ENCODE measurements at regions not wholly inside any gene's neighbourhood (a gene's known extent, or its start where the extent isn't known, plus 50 kb on each side); places are given as distances from the start of the nearest gene placed in this dataset.

DNA sequence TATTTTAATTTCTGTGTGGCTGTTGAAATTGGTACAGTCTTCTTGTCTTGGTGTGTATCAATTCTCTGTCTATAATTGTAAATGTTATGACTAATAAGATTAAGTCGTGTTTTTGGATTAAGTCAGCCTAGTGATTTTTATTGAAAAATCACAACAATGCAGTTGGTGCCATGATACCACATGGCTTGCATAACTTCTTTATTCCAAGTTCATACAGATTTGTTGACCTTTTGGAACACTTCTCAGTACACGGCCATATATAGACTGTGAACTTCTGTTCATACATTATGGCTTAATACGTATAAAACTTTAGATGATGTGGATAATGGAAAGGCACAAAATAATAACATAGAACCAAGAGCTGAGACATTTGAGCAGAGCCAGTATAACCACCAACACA is 121.2 kb upstream of the NAALADL2 start:
- Histone ChIP-seq H2BK5ac (ENCODE audit: low read length) (no peak overlapping the region), H3K27me3 (ENCODE audit: insufficient read depth, low read length, poor library complexity) (no peaks in the 10 kb centered on the region), H3K27ac (ENCODE audit: low read depth, low read length) (no peak overlapping the region), H3K56ac (ENCODE audit: low read length) (no peak overlapping the region), H3K4me1 (ENCODE audit: control insufficient read depth, low read depth, low read length) (no peaks in the 10 kb centered on the region), H3K79me1 (ENCODE audit: low read length) (no peaks in the 10 kb centered on the region), H3K23ac (ENCODE audit: low read length) (no peak overlapping the region), H3K18ac (ENCODE audit: low read length) (no peak overlapping the region), H3K36me3 (ENCODE audit: control insufficient read depth, insufficient read depth, low read length) (no peaks in the 10 kb centered on the region), H3K79me2 (ENCODE audit: control insufficient read depth, insufficient read depth, low read length) (no peaks in the 10 kb centered on the region), H4K8ac (ENCODE audit: low read depth, low read length) (no peak overlapping the region), H2BK15ac (replicated peaks; ENCODE audit: low read depth) (no peak overlapping the region), H2BK120ac (ENCODE audit: low read depth, low read length) (no peak overlapping the region), H3K4me3 (ENCODE audit: low read length) (no peak overlapping the region), H4K5ac (ENCODE audit: low read length) (no peak overlapping the region), H3K4ac (ENCODE audit: low read depth, low read length) (no peak overlapping the region), H3K9ac (ENCODE audit: low read length) (no peak overlapping the region), H3K4me2 (ENCODE audit: low read length) (no peak overlapping the region), H2AK5ac (ENCODE audit: low read length) (no peak overlapping the region)
- WGBS (ENCODE audit: extremely low coverage, insufficient coverage, low lambda C conversion rate): no CpG with 5 or more reads among the region's 3 CpGs
- no peak for DNase-seq

DNA sequence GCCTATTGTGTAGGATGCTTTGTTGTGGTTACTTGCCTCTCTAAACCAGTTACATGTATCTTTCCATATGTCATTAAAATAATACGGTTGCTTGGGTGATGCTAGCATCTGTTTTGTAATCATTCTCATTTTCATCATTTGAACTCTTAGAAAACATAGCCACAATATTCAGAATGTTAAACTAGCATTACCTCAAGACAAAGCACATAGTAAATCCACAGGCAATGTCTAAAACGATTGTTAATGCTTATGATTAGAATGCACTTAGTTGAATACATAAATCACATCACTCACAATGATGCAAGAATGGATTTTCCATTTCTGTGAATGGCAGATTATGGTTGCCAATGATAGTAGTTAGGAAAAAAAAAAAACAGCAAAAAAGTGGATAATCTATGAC is 110.0 kb upstream of the NAALADL2 start:
- H3K23ac ChIP-seq (ENCODE audit: low read length): no peak overlapping the region
- no peak overlapping the region for H2BK5ac ChIP-seq (ENCODE audit: low read length)
- no peak overlapping the region for H3K4me2 ChIP-seq (ENCODE audit: low read length)
- no peaks in the 10 kb centered on the region for H3K79me1 ChIP-seq (ENCODE audit: low read length)
- no peaks in the 10 kb centered on the region for H3K79me2 ChIP-seq (ENCODE audit: control insufficient read depth, insufficient read depth, low read length)
- no peaks in the 10 kb centered on the region for H3K27me3 ChIP-seq (ENCODE audit: insufficient read depth, low read length, poor library complexity)
- H4K5ac ChIP-seq (ENCODE audit: low read length): no peak overlapping the region
- no peak overlapping the region for H2BK120ac ChIP-seq (ENCODE audit: low read depth, low read length)
- H3K36me3 ChIP-seq (ENCODE audit: control insufficient read depth, insufficient read depth, low read length): no peaks in the 10 kb centered on the region
- H4K8ac ChIP-seq (ENCODE audit: low read depth, low read length): no peak overlapping the region
- no peak overlapping the region for H2AK5ac ChIP-seq (ENCODE audit: low read length)
- no peaks in the 10 kb centered on the region for H3K4me1 ChIP-seq (ENCODE audit: control insufficient read depth, low read depth, low read length)
- no CpG with 5 or more reads among the region's 2 CpGs for WGBS (ENCODE audit: extremely low coverage, insufficient coverage, low lambda C conversion rate)
- H2BK15ac ChIP-seq (replicated peaks; ENCODE audit: low read depth): no peak overlapping the region
- H3K4ac ChIP-seq (ENCODE audit: low read depth, low read length): no peak overlapping the region
- no peak overlapping the region for H3K27ac ChIP-seq (ENCODE audit: low read depth, low read length)
- no peak overlapping the region for H3K9ac ChIP-seq (ENCODE audit: low read length)
- no peak overlapping the region for H3K56ac ChIP-seq (ENCODE audit: low read length)
- no peak for DNase-seq
- H3K18ac ChIP-seq (ENCODE audit: low read length): no peak overlapping the region
- H3K4me3 ChIP-seq (ENCODE audit: low read length): no peak overlapping the region

DNA sequence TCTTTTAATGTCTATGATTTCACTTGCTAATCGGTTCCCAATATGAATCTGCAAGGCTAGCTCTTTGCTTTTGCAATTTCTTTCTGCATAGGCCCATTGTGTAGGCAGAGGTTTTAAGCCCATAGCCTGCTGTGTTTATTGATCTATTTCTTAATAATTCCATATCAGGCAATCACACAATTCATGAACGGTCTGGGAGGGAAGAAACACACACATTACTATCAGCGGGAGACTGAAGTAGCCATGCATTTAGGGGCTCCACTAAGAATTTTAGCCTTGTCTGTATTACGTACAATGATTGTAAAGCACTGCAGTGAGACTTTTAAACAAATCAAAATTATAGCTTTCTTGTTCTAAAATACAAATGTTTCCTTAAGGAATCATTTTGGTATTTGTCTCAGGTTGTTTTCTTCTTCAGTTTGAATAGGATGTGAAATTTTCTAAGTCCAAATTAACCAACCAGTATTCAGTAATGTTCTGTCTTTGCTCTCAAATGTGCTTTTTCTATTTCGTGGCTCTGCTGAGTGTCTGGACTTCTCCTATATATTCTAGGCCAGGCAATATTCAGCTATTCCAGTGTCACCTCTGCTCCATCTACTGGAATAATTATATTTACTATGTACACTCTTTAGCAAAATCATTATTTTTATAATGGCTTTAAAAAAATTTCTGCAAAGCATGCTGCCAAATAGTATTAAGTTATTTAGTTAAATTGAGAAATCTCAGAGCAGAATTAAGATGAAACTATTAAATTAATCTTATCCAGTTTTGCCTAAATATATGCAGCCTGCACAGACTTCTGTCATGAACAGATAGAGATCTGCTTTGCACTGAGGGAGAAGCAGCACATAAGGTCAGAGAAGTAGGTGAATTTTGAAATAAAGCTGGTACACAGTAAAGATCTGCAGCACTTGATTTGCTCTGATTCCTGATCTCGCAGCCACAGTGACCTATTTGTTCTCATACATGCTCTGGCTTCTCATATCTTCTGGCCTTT is 103.0 kb upstream of the NAALADL2 start:
- WGBS (ENCODE audit: extremely low coverage, insufficient coverage, low lambda C conversion rate): no CpG with 5 or more reads among the region's 6 CpGs
- H3K4me2 ChIP-seq (ENCODE audit: low read length): no peak overlapping the region
- H3K27me3 ChIP-seq (ENCODE audit: insufficient read depth, low read length, poor library complexity): no peaks in the 10 kb centered on the region
- H3K79me1 ChIP-seq (ENCODE audit: low read length): no peaks in the 10 kb centered on the region
- H3K23ac ChIP-seq (ENCODE audit: low read length): no peak overlapping the region
- DNase-seq: no peak
- no peak overlapping the region for H3K4me3 ChIP-seq (ENCODE audit: low read length)
- no peak overlapping the region for H2BK120ac ChIP-seq (ENCODE audit: low read depth, low read length)
- H3K4me1 ChIP-seq (ENCODE audit: control insufficient read depth, low read depth, low read length): no peaks in the 10 kb centered on the region
- no peak overlapping the region for H2BK5ac ChIP-seq (ENCODE audit: low read length)
- no peak overlapping the region for H4K8ac ChIP-seq (ENCODE audit: low read depth, low read length)
- H4K5ac ChIP-seq (ENCODE audit: low read length): no peak overlapping the region
- no peak overlapping the region for H3K27ac ChIP-seq (ENCODE audit: low read depth, low read length)
- no peak overlapping the region for H3K18ac ChIP-seq (ENCODE audit: low read length)
- H3K4ac ChIP-seq (ENCODE audit: low read depth, low read length): no peak overlapping the region
- H3K56ac ChIP-seq (ENCODE audit: low read length): no peak overlapping the region
- no peaks in the 10 kb centered on the region for H3K36me3 ChIP-seq (ENCODE audit: control insufficient read depth, insufficient read depth, low read length)
- no peaks in the 10 kb centered on the region for H3K79me2 ChIP-seq (ENCODE audit: control insufficient read depth, insufficient read depth, low read length)
- no peak overlapping the region for H3K9ac ChIP-seq (ENCODE audit: low read length)
- H2BK15ac ChIP-seq (replicated peaks; ENCODE audit: low read depth): no peak overlapping the region
- no peak overlapping the region for H2AK5ac ChIP-seq (ENCODE audit: low read length)

DNA sequence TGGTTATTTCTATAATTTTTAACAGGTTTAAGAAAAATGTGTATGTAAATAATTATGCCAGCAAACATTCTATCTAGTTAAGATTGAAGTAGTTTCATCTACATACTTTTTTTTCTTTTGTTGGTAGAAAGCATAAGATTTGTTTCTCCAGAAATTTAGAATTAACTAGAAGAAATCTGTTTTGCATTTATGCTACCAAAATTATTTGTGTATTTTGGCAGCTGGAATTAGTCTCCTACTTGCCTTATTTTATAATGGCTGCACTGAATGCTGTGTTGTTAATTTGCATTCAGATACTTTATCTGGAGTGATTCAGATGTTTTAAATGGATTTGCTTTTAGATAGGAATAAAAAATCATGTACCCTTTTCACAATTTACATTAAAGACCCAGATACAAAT is 100.2 kb upstream of the NAALADL2 start:
- no peak overlapping the region for H4K8ac ChIP-seq (ENCODE audit: low read depth, low read length)
- DNase-seq: no peak

DNA sequence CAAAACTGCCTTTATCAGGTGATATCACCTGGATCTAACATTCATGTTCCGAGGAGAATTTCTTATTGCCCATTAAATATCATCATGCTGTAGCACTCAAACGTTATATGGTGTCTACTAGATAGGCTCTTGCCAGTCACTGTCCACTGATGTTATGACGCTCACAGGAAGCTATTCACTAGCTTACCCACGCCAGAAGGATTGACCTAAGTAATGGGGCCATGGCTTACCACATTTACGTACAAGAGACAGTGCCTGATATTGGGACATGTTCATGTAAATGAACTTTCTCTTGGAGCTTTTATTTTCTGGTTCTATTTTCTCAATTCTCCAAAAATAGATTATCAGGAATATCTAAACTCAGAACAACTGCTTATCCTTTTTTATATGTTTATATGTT is 91.7 kb upstream of the NAALADL2 start:
- Histone ChIP-seq H3K4me2 (ENCODE audit: low read length) (no peak overlapping the region), H3K79me1 (ENCODE audit: low read length) (no peaks in the 10 kb centered on the region)
- no CpG with 5 or more reads among the region's 5 CpGs for WGBS (ENCODE audit: extremely low coverage, insufficient coverage, low lambda C conversion rate)

More for the DNA sequence above, 100.2 kb upstream of the NAALADL2 start:
- Histone ChIP-seq H3K9ac (ENCODE audit: low read length) (no peak overlapping the region), H3K4me2 (ENCODE audit: low read length) (no peak overlapping the region), H2BK5ac (ENCODE audit: low read length) (no peak overlapping the region), H4K5ac (ENCODE audit: low read length) (no peak overlapping the region), H3K79me1 (ENCODE audit: low read length) (no peaks in the 10 kb centered on the region), H3K27ac (ENCODE audit: low read depth, low read length) (no peak overlapping the region), H3K27me3 (ENCODE audit: insufficient read depth, low read length, poor library complexity) (no peaks in the 10 kb centered on the region), H3K4me3 (ENCODE audit: low read length) (no peak overlapping the region), H3K23ac (ENCODE audit: low read length) (no peak overlapping the region), H3K4ac (ENCODE audit: low read depth, low read length) (no peak overlapping the region), H3K18ac (ENCODE audit: low read length) (no peak overlapping the region), H3K36me3 (ENCODE audit: control insufficient read depth, insufficient read depth, low read length) (no peaks in the 10 kb centered on the region), H3K79me2 (ENCODE audit: control insufficient read depth, insufficient read depth, low read length) (no peaks in the 10 kb centered on the region), H2AK5ac (ENCODE audit: low read length) (no peak overlapping the region), H3K4me1 (ENCODE audit: control insufficient read depth, low read depth, low read length) (no peaks in the 10 kb centered on the region), H2BK120ac (ENCODE audit: low read depth, low read length) (no peak overlapping the region), H3K56ac (ENCODE audit: low read length) (no peak overlapping the region), H2BK15ac (replicated peaks; ENCODE audit: low read depth) (no peak overlapping the region)

More for the DNA sequence above, 91.7 kb upstream of the NAALADL2 start:
- no peak overlapping the region for H2BK5ac ChIP-seq (ENCODE audit: low read length)
- no peak overlapping the region for H3K4me3 ChIP-seq (ENCODE audit: low read length)
- DNase-seq: no peak
- H2BK120ac ChIP-seq (ENCODE audit: low read depth, low read length): no peak overlapping the region
- H3K36me3 ChIP-seq (ENCODE audit: control insufficient read depth, insufficient read depth, low read length): no peaks in the 10 kb centered on the region
- no peaks in the 10 kb centered on the region for H3K4me1 ChIP-seq (ENCODE audit: control insufficient read depth, low read depth, low read length)
- H4K5ac ChIP-seq (ENCODE audit: low read length): no peak overlapping the region
- H3K4ac ChIP-seq (ENCODE audit: low read depth, low read length): no peak overlapping the region
- H2BK15ac ChIP-seq (replicated peaks; ENCODE audit: low read depth): no peak overlapping the region
- no peaks in the 10 kb centered on the region for H3K27me3 ChIP-seq (ENCODE audit: insufficient read depth, low read length, poor library complexity)
- no peak overlapping the region for H3K56ac ChIP-seq (ENCODE audit: low read length)
- no peak overlapping the region for H4K8ac ChIP-seq (ENCODE audit: low read depth, low read length)
- no peak overlapping the region for H3K23ac ChIP-seq (ENCODE audit: low read length)
- H3K27ac ChIP-seq (ENCODE audit: low read depth, low read length): no peak overlapping the region
- H3K79me2 ChIP-seq (ENCODE audit: control insufficient read depth, insufficient read depth, low read length): no peaks in the 10 kb centered on the region
- H3K9ac ChIP-seq (ENCODE audit: low read length): no peak overlapping the region
- no peak overlapping the region for H3K18ac ChIP-seq (ENCODE audit: low read length)
- no peak overlapping the region for H2AK5ac ChIP-seq (ENCODE audit: low read length)

Data from mesendoderm (in vitro differentiated cells).